ENCODE measurements at regions not wholly inside any gene's neighbourhood (a gene's known extent, or its start where the extent isn't known, plus 50 kb on each side); places are given as distances from the start of the nearest gene placed in this dataset.

DNA sequence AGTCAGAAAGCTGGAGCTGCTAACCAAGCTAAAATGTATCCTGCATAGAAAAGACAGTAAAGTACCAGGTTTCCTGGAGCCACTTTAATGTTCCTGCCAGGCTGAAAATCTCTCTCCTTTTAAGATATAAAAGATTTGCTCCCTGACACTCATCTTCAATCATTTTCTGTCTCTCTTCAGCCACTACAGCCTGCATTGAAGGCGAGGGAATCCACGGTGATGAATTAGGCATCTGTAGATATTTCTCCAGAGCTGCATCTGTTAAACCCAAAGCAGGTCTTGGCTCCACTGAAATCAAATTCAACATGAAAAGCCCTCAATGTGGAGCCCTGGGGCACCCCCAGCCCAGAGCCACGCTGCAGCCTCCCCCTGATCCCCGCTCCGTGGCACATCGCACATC, 94.7 kb upstream of the CRHR1 start:
- no peak for DNase-seq

DNA sequence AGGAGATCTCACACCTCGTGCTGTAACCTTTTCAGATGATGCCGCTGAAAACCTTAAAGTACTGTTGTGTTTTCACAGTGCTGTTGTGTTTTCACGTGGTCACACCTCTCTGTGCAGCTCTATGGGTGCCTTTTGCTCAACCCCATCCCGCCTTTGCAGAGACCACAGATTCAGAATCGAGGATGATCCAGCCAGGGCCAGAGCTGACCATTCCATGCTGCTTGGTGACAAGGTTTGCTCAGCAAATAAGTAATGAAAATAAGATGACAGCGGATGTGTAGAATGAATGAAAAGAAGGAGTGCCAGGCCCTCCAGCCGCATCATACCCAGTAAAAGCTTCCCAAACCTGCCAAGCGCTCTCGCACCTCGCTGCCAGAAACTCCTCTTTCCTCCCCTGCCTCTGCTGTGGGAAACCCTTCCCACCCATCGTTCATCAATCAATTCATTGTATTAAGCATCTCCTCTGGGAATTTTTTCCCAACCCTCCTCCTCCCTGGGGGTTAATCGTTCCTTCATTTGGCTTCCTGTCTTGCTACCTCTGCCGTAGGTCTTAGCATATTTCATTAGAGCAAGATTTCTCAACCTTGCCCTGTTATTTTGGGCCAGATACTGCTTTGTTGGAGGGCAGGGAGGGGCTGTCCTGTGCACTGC, 93.4 kb upstream of the CRHR1 start:
- DNase-seq = no peak

DNA sequence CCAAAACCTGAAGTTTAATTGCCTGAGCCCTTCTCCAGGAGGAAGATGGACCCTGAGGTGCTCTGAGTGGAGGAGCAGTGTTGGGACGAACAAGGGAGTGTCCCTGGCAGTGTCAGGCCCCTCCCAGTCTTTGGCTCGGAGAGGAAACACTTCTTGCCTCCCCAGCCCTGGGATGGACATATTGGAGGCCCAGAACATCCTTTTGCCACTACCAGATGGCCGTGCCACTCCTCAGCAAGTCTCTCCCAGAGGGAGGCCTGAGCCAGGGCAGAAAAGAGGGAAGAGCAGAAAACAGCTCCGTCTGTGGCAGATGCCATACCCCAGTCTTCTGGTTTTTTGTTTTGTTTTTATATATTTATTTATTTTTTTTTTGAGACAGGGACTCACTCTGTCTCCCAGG, 91.5 kb upstream of the CRHR1 start:
- no peak for DNase-seq

DNA sequence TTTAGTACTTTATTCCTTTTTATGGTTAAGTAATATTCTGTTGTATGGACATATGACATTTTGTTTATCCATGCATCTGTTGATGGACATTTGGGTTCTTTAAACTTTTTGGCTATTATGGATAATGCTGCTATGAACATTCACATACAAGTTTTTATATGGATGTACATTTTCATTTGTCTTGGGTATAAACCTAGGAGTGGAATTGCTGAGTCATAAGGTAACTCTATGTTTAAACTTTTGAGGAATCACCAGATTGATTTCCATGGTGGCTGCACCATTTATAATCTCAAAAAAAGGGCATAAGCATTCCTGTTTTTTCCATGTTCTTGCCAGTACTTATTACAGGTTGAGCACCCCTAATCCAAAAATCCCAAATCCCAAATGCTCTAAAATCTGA, 90.3 kb upstream of the CRHR1 start:
- no peak for DNase-seq

DNA sequence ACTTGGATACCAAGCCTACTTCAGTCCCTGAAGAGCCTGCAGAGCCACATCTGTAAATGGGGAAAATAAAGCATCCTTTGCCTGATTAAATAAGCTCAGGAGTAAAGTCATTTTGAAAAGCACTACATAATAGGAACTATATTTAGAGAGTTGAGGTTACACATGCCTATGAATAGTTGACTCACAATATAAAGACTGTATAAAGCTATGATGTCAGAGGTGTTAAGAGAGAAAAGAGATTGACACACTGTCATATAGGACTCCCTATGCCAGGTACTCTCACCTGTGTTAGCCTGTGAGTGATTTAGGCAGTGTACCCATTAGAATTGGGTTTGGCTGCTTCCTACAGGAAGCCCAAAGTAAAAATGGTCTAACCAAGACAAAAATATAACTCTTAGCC, 87.7 kb upstream of the CRHR1 start:
- no peak for DNase-seq

DNA sequence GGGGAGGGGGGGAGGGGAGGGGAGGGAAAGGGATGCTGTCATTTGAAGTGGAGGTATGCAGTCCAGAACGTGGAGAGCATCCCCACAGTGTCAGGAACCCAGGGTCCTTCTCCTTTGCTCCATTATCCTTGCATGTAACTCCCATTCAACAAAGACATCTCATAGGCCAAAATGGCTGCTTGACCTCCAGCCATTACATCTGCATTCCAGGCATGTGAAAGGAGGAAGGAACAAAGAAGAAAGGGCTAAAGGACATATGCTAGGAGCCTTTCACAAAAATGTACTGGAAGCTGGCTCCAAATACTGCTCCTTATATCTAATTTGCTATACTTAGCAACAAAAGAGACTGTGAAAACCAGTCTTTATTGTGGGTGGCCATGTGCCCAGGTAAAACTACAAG, 87.0 kb upstream of the CRHR1 start:
- no peak for DNase-seq

DNA sequence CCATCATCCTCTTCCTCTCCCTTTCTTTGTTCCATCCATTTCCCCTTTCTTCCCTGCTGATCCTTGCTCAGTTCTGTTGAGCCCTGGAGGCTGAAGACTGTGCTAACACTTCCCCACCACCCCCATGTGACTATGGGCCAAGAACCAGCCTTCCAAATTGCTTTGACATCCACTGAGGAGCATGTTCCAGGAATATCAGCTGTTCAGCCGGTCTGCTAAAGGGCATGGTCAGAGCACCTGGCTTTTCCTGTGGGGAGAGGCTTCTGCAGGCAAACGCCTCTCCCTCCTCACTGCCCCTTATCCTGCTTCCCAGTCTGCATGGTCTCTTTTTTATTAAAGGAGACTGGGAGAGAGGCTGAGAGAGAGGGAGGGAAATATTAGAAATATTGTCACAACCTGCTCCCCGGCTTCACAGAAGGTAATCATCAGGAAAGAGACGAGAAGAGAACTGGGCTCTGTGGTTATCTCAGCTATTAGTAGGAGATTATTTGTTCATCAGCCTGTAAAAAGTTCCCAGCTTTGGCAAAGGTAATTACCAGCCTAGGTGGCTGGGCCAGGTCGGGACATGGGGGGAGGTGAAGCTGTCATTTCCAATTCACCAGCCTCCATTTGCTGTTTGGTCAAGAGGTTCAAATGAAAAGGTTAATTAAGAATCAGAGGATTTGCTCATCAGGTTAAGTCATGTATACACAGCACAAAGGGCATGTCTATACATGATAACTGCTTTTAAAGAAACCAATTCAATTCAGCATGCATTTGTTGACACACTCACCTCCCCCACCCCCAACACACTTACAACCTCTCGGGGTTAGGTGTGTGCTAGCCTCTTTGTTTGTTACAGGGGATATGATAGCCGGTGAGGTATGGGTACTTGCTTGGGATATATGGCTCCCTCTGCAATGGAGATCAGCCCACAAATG, 83.7 kb upstream of the CRHR1 start:
- peak in 1 of 2 experiments; percentile 6 for DNase-seq

DNA sequence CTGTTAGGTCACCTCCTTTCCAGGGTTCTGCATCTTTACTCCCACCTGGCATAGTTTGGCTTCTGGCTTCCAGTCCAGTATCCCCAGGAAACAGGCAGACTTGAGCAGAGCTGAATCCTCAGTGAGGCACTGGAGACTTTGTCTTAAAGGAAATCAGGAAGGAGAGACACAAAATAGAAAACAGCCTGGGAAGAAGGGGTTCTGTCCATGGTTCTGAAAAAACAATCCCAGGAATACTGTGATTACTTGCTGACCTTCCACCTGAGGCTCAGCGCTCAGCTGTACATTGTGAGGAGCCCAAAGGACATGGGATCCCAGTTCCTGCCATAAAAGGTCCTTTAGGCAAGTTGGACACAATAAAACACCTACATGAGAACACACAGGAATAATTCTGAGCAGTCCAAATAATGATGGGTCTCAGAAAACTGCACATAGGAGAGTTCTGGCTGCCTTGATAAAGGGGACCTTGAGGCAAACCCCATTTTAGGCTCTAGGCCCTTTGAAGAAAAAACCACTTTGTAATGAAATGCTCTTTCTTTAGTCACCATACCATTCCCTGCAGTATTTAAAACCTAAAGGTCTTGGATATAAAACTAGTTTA, 81.4 kb upstream of the CRHR1 start:
- DNase-seq = no peak

DNA sequence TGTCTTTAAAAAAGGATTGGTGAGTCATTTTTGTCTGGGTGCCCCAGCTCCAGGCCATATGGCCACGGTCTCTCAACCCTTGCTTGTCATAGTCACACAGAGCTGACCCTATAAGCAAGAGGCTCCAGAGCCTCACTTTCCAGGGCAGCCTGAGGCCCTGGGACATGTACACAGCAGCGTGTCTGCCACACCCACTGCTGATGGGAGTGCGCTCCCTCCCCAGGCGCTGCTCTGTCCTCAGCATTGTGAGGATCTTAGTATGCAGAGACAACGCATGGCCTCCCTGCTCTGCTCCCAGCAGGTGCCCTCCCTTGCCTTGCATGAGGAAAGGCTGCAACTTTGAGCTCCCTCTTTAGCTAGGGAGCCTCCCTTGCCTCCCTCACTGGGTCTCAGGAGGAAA, 80.8 kb upstream of the CRHR1 start:
- peak in 1 of 2 experiments; percentile 7 for DNase-seq

DNA sequence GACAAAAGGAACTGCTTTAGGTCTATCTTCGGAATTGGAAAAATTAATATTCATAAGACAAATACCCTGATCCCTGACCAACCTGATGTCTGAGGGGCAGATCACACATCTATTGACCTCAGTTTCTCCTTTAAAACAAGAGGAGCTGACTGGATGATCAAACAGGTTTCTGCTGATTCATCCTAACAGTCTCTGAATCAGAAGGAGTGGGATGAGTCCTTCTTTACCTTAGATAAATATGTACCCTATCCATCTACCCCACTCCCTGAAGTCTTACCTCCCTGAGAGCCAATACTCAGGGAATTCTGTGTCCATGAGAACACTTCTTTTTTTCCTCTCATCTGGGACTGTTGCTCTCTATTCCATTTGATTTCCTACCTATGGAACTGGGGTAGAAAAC, 80.3 kb upstream of the CRHR1 start:
- DNase-seq = no peak

DNA sequence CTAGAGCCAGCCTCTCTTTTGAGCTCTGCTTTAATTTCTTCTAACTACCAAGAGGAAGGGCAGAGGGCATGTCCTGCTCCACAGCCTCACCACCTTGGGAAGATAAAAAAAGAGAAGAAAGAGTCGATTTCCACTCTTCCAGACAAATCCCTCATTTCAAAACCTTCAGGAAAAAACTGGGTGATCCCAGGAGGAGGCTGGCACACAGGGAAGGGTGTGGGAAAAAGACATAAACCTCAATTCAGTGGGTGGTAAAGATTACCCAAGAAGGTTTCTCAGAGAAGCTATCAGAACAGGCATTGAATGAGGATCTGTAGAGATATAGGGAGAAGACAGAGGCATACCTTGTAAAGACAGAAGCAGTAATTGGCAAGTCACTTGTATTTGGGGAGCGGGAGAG, 79.9 kb upstream of the CRHR1 start:
- DNase-seq = no peak

DNA sequence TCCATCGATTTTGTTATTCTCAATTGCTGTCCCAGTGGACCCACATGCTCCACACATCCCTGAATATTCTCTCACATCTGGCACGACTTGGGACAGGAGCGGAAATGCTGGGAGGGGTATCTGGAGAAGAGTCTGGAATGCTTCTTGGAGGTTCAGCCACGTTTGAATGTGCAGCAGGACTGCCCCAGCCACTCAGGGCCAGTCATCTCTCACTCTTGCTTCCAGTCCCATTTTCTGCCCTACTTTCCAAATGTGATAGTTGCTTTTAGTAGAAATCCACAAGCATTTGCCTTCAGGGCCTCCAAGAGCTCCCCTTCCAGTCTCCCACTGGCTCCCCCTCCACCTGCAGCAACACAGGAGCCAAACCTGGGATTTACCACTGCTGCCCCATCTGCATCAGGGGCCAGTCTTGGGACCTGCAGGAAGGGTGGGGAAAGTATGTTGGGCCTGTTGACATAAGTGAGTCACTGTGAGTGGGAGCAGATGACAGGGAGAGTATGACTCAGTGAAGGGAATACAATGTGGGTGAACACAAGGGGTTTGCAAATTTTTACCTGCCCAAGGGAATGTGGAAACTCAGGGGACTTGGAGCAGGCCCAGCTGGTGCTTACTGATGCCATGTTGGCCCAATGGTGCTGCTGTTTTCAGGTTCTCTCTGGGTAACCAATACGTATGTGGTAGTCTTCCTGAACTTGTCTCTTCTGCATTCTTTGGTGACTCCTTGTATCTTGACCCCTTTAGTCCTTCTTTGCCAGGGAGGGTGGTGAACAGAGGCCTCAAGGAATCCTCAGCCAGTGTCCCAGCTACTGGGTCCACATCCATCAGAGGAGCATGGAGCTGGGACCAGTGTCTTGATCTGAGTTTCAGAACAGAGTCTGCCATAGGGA, 78.8 kb upstream of the CRHR1 start:
- no peak for DNase-seq

DNA sequence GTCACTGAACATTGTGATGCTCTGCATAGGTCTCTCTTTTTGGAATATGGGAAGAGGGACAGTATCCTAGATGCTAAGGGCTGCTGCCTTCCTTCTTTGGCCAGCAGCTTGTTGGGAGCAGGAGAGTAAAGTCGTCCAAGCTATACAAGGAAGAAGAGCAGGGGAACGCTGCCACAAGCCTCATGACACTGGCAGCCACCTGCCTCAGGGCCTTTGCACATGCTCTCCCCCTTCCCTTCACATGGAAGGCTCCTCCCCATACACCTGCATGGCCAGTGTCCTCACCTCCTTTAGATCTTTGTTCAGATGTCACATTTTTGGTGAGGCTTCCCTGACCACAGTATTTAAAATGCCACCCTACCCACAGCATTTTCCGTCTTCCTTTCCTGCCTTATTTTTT, 78.1 kb upstream of the CRHR1 start:
- no peak for DNase-seq

DNA sequence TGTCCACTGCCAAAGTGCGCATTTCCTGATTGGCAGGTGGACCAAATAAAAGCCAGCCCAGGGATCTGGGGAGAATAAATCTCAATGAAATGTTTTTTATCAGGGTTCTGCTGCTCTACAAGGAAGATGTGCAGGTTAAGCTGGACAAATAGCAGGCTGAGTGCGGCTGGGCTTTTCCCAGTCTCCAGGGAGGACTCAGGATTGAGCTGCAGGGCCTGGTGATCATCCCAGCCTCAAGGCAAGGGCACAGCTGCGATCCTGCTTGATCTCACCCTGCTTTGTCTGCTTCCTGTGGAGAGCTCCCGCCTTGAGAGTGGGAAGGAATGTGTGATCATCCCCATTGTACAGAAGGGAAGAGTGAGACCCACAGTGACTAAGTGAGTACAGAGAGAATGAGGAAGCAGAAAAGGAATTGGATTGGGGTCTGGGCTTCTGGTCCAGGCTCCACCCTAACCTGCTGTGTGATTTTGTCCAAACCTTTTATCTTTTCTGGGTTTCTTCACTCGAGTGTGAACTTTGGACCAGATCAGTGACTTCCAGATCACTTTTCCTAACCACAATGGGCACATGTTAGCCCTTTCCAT, 75.3 kb upstream of the CRHR1 start:
- no peak for DNase-seq

DNA sequence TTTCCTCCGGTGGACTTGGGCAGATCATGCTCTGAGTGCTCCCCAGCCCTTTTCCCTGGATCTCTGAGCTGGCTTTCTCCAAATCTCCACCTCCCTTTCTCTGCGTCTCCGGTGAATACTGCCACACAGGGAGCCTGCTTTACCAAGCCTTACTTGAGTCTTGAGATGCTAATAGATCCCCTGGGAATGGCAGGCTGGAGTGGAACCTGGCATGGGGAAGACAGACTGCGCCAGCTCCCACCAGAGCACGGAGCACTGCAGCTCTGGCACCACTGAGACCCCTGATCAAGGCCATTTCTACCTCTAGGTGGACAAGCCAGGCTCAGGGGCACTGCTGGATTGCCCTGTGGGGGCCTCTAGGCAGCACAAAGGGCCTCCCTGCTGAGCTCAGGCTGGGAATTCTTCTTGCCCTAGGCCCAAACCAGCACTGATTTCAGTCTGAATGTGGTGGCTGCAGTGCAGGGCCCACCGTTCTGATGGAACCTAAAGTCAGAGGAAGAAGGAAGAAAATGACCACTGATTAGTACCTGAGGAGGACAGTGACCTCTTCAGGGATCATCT, 74.3 kb upstream of the CRHR1 start:
- DNase-seq = no peak

DNA sequence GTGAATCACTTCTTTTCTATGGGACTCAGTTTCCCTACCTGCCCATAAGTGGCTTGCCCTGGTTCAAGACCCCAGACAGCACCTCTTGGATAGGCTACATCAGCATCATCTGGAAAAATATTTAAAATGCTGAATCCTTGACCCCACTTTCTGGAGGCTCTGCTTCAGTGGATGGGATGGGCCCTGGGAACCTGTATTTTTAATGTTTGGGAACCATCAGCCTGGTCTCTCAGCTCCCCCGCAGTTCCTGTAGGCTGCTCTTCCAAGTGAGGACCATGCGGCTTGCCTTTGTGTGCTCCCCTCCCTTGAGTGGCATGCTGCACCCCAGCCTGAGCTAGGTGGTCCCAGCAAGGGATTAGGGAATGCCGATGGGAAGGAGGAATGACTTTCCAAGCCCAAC, 68.3 kb upstream of the CRHR1 start:
- no peak for DNase-seq

DNA sequence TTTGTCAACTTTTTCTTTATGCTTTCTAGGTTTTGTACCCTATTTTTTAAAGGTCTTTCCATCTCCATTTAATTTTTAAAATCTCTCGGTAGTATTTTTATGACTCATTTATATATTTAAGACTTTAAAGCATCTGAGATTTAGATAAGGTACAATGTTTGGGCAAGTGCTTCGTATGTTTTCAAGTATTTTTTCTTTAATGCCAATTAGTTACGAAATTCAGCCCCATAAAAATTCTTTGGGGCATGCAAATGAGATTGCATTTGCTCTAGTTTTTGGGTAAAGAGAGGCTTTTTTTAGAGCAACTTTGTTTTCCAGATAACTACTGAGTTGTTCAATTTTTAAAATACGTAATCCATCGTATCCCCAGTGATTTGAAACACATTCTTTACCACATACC, 65.3 kb upstream of the CRHR1 start:
- no peak for DNase-seq

DNA sequence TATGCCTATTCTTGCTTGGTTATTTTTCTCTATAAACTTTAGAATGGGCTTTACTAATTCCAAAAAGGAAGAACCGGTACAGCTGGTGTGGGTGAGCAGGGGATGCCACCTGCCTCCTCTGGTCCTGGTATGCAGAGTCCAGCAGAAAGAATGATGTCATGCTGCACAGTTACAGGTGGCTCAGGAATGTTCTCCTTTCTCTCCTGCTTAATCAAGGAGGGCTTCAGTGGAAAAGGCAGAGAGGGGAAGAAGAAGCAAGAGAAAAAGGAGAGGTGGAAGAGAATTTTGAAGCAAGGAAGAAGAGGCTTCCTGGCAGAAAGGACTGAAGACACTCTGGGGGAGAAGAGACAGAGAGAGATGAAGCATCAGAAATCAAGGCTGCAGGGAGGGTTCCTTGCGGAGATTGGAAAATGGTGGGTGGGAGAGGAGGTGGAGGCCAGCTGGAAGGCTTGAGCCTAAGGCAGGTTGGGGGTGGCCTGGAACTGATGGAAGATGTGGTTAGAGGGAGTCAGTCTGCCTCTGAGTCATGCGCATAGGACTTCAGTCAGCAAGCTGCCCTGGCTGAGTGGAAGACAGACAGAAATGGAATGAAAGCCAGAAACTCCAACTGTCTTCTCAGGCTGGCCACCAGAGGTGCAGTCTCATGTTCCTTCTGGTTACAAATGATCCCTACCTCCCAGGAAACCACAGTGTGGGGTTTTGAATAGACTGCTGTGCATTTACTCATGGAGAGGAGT, 64.6 kb upstream of the CRHR1 start:
- no peak for DNase-seq

DNA sequence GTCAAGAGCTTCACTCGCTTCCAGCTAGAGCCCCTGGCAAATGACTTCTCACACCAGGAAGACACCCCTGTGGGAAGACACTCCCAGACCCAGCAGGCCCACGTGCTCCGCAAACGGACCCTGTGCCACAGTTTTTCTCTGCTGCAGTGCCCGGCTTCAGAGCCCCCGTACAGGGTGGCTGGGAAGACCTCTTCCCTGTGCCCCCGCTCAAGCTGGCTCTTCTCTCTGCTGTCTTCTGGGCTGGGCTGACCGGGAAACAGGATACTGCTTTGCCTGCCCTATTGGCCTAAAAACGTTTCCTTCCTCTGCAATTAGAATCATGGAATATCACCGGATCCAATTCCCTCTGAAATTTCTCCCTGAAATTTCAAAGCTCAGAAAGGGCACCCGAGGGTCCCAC, 63.7 kb upstream of the CRHR1 start:
- no peak for DNase-seq

DNA sequence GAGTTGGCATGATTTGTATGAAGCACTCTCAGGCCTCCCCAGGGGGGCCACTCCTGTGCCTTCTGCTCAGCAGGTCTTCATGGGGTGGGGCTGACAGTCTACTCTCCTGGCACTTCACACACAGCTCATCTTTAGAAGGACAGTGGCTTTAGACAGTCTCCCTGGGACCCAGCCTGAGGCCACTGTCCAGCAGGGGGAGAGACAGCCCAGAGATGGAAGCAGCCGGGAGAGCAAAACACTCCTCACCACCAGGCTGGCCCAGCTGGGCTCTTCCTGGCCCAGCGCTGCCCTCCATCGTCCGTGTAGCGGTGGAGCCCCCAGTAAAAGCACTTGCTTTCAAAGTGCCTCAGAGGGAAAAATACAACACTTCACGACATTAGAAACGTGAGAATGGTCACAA, 62.0 kb upstream of the CRHR1 start:
- no peak for DNase-seq

DNA sequence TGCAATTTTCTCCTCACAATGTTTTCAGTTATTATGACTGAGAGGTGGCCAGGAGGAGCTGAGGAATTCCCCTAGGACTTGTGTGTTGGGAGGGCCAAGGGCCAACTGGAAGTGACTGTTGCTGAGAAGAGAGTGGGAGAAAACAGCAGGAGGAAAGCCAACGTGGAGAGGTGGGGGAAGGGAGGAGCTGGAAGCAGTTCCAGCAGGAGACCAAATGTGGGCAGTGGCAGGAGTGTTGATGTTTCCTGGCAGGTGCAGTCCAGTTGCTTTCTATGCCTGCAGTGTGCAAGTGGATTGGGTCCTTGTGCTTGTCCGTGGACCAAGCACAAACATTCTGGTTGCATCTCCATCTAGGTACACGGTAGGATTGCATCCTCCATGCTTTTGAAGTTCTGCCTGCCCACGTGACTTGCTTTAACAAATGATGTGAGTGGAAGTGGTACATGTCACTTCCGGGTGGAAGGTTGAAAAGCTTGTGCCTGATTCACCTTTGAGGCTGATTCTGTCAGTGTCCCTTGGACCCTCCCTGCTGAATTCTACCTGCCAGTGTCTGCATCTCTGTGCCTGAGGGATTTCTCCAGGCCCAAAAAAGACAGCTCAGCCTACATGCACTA, 54.7 kb upstream of the CRHR1 start:
- DNase-seq = no peak

All from NCI-H187 (cell line).